ENCODE measurements at regions not wholly inside any gene's neighbourhood (a gene's known extent, or its start where the extent isn't known, plus 50 kb on each side); places are given as distances from the start of the nearest gene placed in this dataset.

DNA sequence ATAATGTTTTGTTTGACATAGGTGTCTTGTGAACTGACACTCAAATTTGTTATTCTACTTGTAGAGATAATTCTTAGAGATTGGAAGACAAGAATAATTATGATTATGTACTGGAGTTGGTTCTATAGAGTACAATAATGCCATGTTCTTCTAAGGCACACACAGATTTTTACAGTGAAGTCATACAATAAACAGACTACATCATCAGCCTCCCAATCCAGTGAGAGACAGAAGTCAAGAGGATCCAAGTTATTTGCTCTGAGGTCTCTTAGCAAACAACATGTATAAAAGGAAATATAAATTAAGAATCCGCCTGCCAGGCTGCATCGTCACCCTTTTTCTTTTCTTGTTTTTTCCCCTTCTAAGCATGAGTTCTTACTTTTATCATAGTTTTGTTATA lies 613.5 kb upstream of the SETBP1 start:
- H3K14ac ChIP-seq (ENCODE audit: low read length in 2 of 2) = no peak overlapping the region
- no peaks in the 10 kb centered on the region for H3K36me3 ChIP-seq (ENCODE audit: control insufficient read depth in 1 of 2, insufficient read depth in 2 of 2, low read depth in 1 of 2, low read length in 2 of 2)
- no peak overlapping the region for H2BK120ac ChIP-seq (ENCODE audit: low read depth, low read length)
- no peak overlapping the region for H3K27ac ChIP-seq (ENCODE audit: low read length, poor library complexity, severe bottlenecking)
- H2BK5ac ChIP-seq (ENCODE audit: low read depth, low read length, poor library complexity, severe bottlenecking) = no peak overlapping the region
- no peak overlapping the region for H2BK15ac ChIP-seq (ENCODE audit: low read depth, poor library complexity, severe bottlenecking)
- no peaks in the 10 kb centered on the region for H3K27me3 ChIP-seq (ENCODE audit: control insufficient read depth in 1 of 2, insufficient read depth in 1 of 2, low read length in 2 of 2)
- no peak overlapping the region for H2AK5ac ChIP-seq (ENCODE audit: low read length, severe bottlenecking)
- no peaks in the 10 kb centered on the region for H3K79me1 ChIP-seq (replicated peaks; ENCODE audit: low read length, poor library complexity, severe bottlenecking)
- H3K4me2 ChIP-seq (ENCODE audit: low read length, poor library complexity, severe bottlenecking) = no peak overlapping the region
- H2BK12ac ChIP-seq (ENCODE audit: low read length in 2 of 2) = no peak overlapping the region
- no peak overlapping the region for H3K4me3 ChIP-seq (ENCODE audit: insufficient read depth in 1 of 2, low read depth in 1 of 2, low read length in 2 of 2)
- no peak for DNase-seq
- no peak overlapping the region for H4K91ac ChIP-seq (ENCODE audit: low read length)
- H3K4me1 ChIP-seq (ENCODE audit: control insufficient read depth, insufficient read depth, low read depth, low read length) = no peaks in the 10 kb centered on the region
- H3K23ac ChIP-seq (ENCODE audit: low read length in 2 of 2) = no peak overlapping the region
- H3K18ac ChIP-seq (ENCODE audit: low read depth in 1 of 2, low read length in 2 of 2) = no peak overlapping the region
- no peak overlapping the region for H4K8ac ChIP-seq (ENCODE audit: low read length)
- no peak overlapping the region for H3K4ac ChIP-seq (ENCODE audit: low read depth in 1 of 2, low read length in 2 of 2)
- no peak overlapping the region for H3K9ac ChIP-seq (ENCODE audit: low read length)
- no CpG with 5 or more reads among the region's 2 CpGs for WGBS
- no peaks in the 10 kb centered on the region for H3K9me3 ChIP-seq (ENCODE audit: control insufficient read depth, low read length)
- no peak overlapping the region for H2AFZ ChIP-seq (ENCODE audit: low read depth, low read length)

DNA sequence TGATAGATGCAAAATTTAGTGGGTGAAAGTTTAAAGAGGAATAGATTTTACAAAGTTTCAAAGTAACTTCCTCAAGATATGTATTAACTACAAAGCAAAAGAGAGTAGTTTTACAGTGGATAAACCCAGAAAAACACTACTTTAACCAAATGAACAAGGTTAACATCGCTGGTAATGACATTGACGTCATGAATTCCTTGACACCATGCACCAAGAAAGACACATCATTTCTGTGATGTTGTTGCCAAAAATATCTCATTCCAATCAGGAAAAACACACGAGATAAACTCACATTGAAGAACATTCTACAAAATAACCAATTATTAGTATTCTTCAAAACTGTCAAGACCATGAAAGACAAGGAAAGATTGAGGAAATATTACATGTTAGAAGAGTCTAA lies 605.6 kb upstream of the SETBP1 start:
- no peak overlapping the region for H3K4me2 ChIP-seq (ENCODE audit: low read length, poor library complexity, severe bottlenecking)
- H3K23ac ChIP-seq (ENCODE audit: low read length in 2 of 2) = no peak overlapping the region
- no peak overlapping the region for H2BK120ac ChIP-seq (ENCODE audit: low read depth, low read length)
- no peak overlapping the region for H2BK15ac ChIP-seq (ENCODE audit: low read depth, poor library complexity, severe bottlenecking)
- H2BK5ac ChIP-seq (ENCODE audit: low read depth, low read length, poor library complexity, severe bottlenecking) = no peak overlapping the region
- H3K4me1 ChIP-seq (ENCODE audit: control insufficient read depth, insufficient read depth, low read depth, low read length) = no peaks in the 10 kb centered on the region
- H3K36me3 ChIP-seq (ENCODE audit: control insufficient read depth in 1 of 2, insufficient read depth in 2 of 2, low read depth in 1 of 2, low read length in 2 of 2) = no peaks in the 10 kb centered on the region
- H3K27me3 ChIP-seq (ENCODE audit: control insufficient read depth in 1 of 2, insufficient read depth in 1 of 2, low read length in 2 of 2) = no peaks in the 10 kb centered on the region
- no peak overlapping the region for H2AFZ ChIP-seq (ENCODE audit: low read depth, low read length)
- H3K9me3 ChIP-seq (ENCODE audit: control insufficient read depth, low read length) = no peaks in the 10 kb centered on the region
- no peak overlapping the region for H3K9ac ChIP-seq (ENCODE audit: low read length)
- H2AK5ac ChIP-seq (ENCODE audit: low read length, severe bottlenecking) = no peak overlapping the region
- WGBS = 93% methylated on average over 3 of the region's 3 CpGs
- no peak for DNase-seq
- H3K14ac ChIP-seq (ENCODE audit: low read length in 2 of 2) = no peak overlapping the region
- H3K4me3 ChIP-seq (ENCODE audit: insufficient read depth in 1 of 2, low read depth in 1 of 2, low read length in 2 of 2) = no peak overlapping the region
- H3K27ac ChIP-seq (ENCODE audit: low read length, poor library complexity, severe bottlenecking) = no peak overlapping the region
- H2BK12ac ChIP-seq (ENCODE audit: low read length in 2 of 2) = no peak overlapping the region
- H4K91ac ChIP-seq (ENCODE audit: low read length) = no peak overlapping the region
- H3K4ac ChIP-seq (ENCODE audit: low read depth in 1 of 2, low read length in 2 of 2) = no peak overlapping the region
- no peak overlapping the region for H3K18ac ChIP-seq (ENCODE audit: low read depth in 1 of 2, low read length in 2 of 2)
- no peaks in the 10 kb centered on the region for H3K79me1 ChIP-seq (replicated peaks; ENCODE audit: low read length, poor library complexity, severe bottlenecking)
- no peak overlapping the region for H4K8ac ChIP-seq (ENCODE audit: low read length)

GRCh38 chr18:44079606-44080005 lies 601.1 kb upstream of the SETBP1 start:
- H3K4me3 ChIP-seq (ENCODE audit: insufficient read depth in 1 of 2, low read depth in 1 of 2, low read length in 2 of 2) = no peak overlapping the region
- H3K14ac ChIP-seq (ENCODE audit: low read length in 2 of 2) = no peak overlapping the region
- H3K79me1 ChIP-seq (replicated peaks; ENCODE audit: low read length, poor library complexity, severe bottlenecking) = no peaks in the 10 kb centered on the region
- H3K27me3 ChIP-seq (ENCODE audit: control insufficient read depth in 1 of 2, insufficient read depth in 1 of 2, low read length in 2 of 2) = no peaks in the 10 kb centered on the region
- H3K9me3 ChIP-seq (ENCODE audit: control insufficient read depth, low read length) = no peaks in the 10 kb centered on the region
- H3K27ac ChIP-seq (ENCODE audit: low read length, poor library complexity, severe bottlenecking) = no peak overlapping the region
- H3K36me3 ChIP-seq (ENCODE audit: control insufficient read depth in 1 of 2, insufficient read depth in 2 of 2, low read depth in 1 of 2, low read length in 2 of 2) = no peaks in the 10 kb centered on the region
- no peak overlapping the region for H3K4me2 ChIP-seq (ENCODE audit: low read length, poor library complexity, severe bottlenecking)
- no peak overlapping the region for H2BK120ac ChIP-seq (ENCODE audit: low read depth, low read length)
- no peak overlapping the region for H3K9ac ChIP-seq (ENCODE audit: low read length)
- WGBS = no CpG with 5 or more reads among the region's 1 CpG
- peak; percentile 75 for DNase-seq
- H2BK15ac ChIP-seq (ENCODE audit: low read depth, poor library complexity, severe bottlenecking) = no peak overlapping the region
- H2AK5ac ChIP-seq (ENCODE audit: low read length, severe bottlenecking) = no peak overlapping the region
- H4K8ac ChIP-seq (ENCODE audit: low read length) = no peak overlapping the region
- no peaks in the 10 kb centered on the region for H3K4me1 ChIP-seq (ENCODE audit: control insufficient read depth, insufficient read depth, low read depth, low read length)
- H2AFZ ChIP-seq (ENCODE audit: low read depth, low read length) = no peak overlapping the region
- no peak overlapping the region for H4K91ac ChIP-seq (ENCODE audit: low read length)
- no peak overlapping the region for H2BK5ac ChIP-seq (ENCODE audit: low read depth, low read length, poor library complexity, severe bottlenecking)
- no peak overlapping the region for H3K4ac ChIP-seq (ENCODE audit: low read depth in 1 of 2, low read length in 2 of 2)
- no peak overlapping the region for H3K23ac ChIP-seq (ENCODE audit: low read length in 2 of 2)
- no peak overlapping the region for H2BK12ac ChIP-seq (ENCODE audit: low read length in 2 of 2)
- no peak overlapping the region for H3K18ac ChIP-seq (ENCODE audit: low read depth in 1 of 2, low read length in 2 of 2)

DNA sequence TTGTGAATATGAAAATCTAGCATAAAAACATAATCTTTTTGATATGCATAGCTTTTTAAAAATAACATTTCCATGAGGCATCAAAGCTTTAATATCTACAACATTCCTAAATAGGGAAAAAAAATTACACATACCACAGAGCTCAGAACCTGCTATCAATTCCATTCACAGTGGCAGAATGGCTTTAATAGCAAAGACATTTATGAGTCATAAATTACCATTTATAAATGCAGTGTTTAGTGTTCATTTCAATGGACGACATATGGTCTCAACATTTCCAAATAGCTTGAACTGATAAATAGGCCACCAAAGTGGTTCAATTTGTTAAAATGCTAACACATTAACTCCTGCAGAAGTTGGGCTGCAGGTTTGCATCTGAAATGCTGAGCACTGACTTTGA lies 600.6 kb upstream of the SETBP1 start:
- no peak overlapping the region for H3K4me3 ChIP-seq (ENCODE audit: insufficient read depth in 1 of 2, low read depth in 1 of 2, low read length in 2 of 2)
- H4K91ac ChIP-seq (ENCODE audit: low read length) = no peak overlapping the region
- no peak overlapping the region for H2BK120ac ChIP-seq (ENCODE audit: low read depth, low read length)
- peak; percentile 3 for DNase-seq
- H3K27me3 ChIP-seq (ENCODE audit: control insufficient read depth in 1 of 2, insufficient read depth in 1 of 2, low read length in 2 of 2) = no peaks in the 10 kb centered on the region
- H3K4ac ChIP-seq (ENCODE audit: low read depth in 1 of 2, low read length in 2 of 2) = no peak overlapping the region
- H3K79me1 ChIP-seq (replicated peaks; ENCODE audit: low read length, poor library complexity, severe bottlenecking) = no peaks in the 10 kb centered on the region
- no peak overlapping the region for H3K9ac ChIP-seq (ENCODE audit: low read length)
- H2BK5ac ChIP-seq (ENCODE audit: low read depth, low read length, poor library complexity, severe bottlenecking) = no peak overlapping the region
- no peaks in the 10 kb centered on the region for H3K36me3 ChIP-seq (ENCODE audit: control insufficient read depth in 1 of 2, insufficient read depth in 2 of 2, low read depth in 1 of 2, low read length in 2 of 2)
- no peak overlapping the region for H4K8ac ChIP-seq (ENCODE audit: low read length)
- H3K4me1 ChIP-seq (ENCODE audit: control insufficient read depth, insufficient read depth, low read depth, low read length) = no peaks in the 10 kb centered on the region
- H3K9me3 ChIP-seq (ENCODE audit: control insufficient read depth, low read length) = no peaks in the 10 kb centered on the region
- H3K23ac ChIP-seq (ENCODE audit: low read length in 2 of 2) = no peak overlapping the region
- H3K27ac ChIP-seq (ENCODE audit: low read length, poor library complexity, severe bottlenecking) = no peak overlapping the region
- H2BK12ac ChIP-seq (ENCODE audit: low read length in 2 of 2) = no peak overlapping the region
- no peak overlapping the region for H3K4me2 ChIP-seq (ENCODE audit: low read length, poor library complexity, severe bottlenecking)
- WGBS = no CpG with 5 or more reads among the region's 1 CpG
- no peak overlapping the region for H2AK5ac ChIP-seq (ENCODE audit: low read length, severe bottlenecking)
- no peak overlapping the region for H3K18ac ChIP-seq (ENCODE audit: low read depth in 1 of 2, low read length in 2 of 2)
- no peak overlapping the region for H2AFZ ChIP-seq (ENCODE audit: low read depth, low read length)
- H3K14ac ChIP-seq (ENCODE audit: low read length in 2 of 2) = no peak overlapping the region
- no peak overlapping the region for H2BK15ac ChIP-seq (ENCODE audit: low read depth, poor library complexity, severe bottlenecking)
